ENCODE measurements at regions not wholly inside any gene's neighbourhood (a gene's known extent, or its start where the extent isn't known, plus 50 kb on each side); places are given as distances from the start of the nearest gene placed in this dataset.

- Histone ChIP-seq H3K4me1 (no peaks in the 10 kb centered on the region), H3K9me3 (no peaks in the 10 kb centered on the region), H3K27ac (no peak overlapping the region), H3K4me3 (no peak overlapping the region), H3K36me3 (replicated peaks in 1 of 2; ENCODE audit: insufficient read depth in 1 of 2, low read depth in 2 of 2) (no peaks in the 10 kb centered on the region), H3K27me3 (no peaks in the 10 kb centered on the region)
- TF ChIP-seq POLR2A (IDR thresholded peaks at IDR 0.05) (no peak), CTCF (IDR thresholded peaks at IDR 0.05) (no peak)
- intact Hi-C loops (cut with DNase I), result no loop called here
- no peak for ATAC-seq
- 87 to 92% methylated on average over 6 of the region's 6 CpGs for WGBS, 2 donors
- DNase-seq, result no peak
Observed at GRCh38 chr4:173852775-173853174, 322.7 kb upstream of the HAND2 start.

GRCh38 chr4:173845580-173845979, 315.6 kb upstream of the HAND2 start:
- no peak overlapping the region for H3K27ac ChIP-seq
- H3K36me3 ChIP-seq (replicated peaks in 1 of 2; ENCODE audit: insufficient read depth in 1 of 2, low read depth in 2 of 2), result no peaks in the 10 kb centered on the region
- 63 to 79% methylated on average over 1 of the region's 1 CpG for WGBS, 2 donors
- intact Hi-C loops (cut with DNase I), result no loop called here
- no peaks in the 10 kb centered on the region for H3K9me3 ChIP-seq
- TF ChIP-seq CTCF (IDR thresholded peaks at IDR 0.05), result no peak
- no peak for TF ChIP-seq POLR2A (IDR thresholded peaks at IDR 0.05)
- no peaks in the 10 kb centered on the region for H3K27me3 ChIP-seq
- H3K4me3 ChIP-seq, result no peak overlapping the region
- ATAC-seq, result no peak
- no peaks in the 10 kb centered on the region for H3K4me1 ChIP-seq
- no peak for DNase-seq

- Histone ChIP-seq H3K9me3 (no peaks in the 10 kb centered on the region), H3K4me3 (no peak overlapping the region), H3K4me1 (no peaks in the 10 kb centered on the region), H3K27me3 (no peaks in the 10 kb centered on the region), H3K27ac (no peak overlapping the region), H3K36me3 (replicated peaks in 1 of 2; ENCODE audit: insufficient read depth in 1 of 2, low read depth in 2 of 2) (no peaks in the 10 kb centered on the region)
- intact Hi-C loops (cut with DNase I), result no loop called here
- TF ChIP-seq POLR2A (IDR thresholded peaks at IDR 0.05) (no peak), CTCF (IDR thresholded peaks at IDR 0.05) (no peak)
- 65 to 66% methylated on average over 3 of the region's 3 CpGs for WGBS, 2 donors
- ATAC-seq (no peak), DNase-seq (no peak)
Observed at GRCh38 chr4:173839865-173840264, 309.8 kb upstream of the HAND2 start.

GRCh38 chr4:173837517-173837916, 307.5 kb upstream of the HAND2 start:
- no peaks in the 10 kb centered on the region for H3K9me3 ChIP-seq
- H3K27ac ChIP-seq, result no peak overlapping the region
- H3K27me3 ChIP-seq, result no peaks in the 10 kb centered on the region
- H3K4me1 ChIP-seq, result no peaks in the 10 kb centered on the region
- TF ChIP-seq POLR2A (IDR thresholded peaks at IDR 0.05) (no peak), CTCF (IDR thresholded peaks at IDR 0.05) (no peak)
- no peak overlapping the region for H3K4me3 ChIP-seq
- DNase-seq (no peak), ATAC-seq (no peak)
- 59 to 68% methylated on average over 3 of the region's 3 CpGs for WGBS, 2 donors
- H3K36me3 ChIP-seq (replicated peaks in 1 of 2; ENCODE audit: insufficient read depth in 1 of 2, low read depth in 2 of 2), result no peaks in the 10 kb centered on the region
- intact Hi-C loops (cut with DNase I), result no loop called here

GRCh38 chr4:173835903-173836302, 305.9 kb upstream of the HAND2 start:
- Histone ChIP-seq H3K36me3 (replicated peaks in 1 of 2; ENCODE audit: insufficient read depth in 1 of 2, low read depth in 2 of 2) (no peaks in the 10 kb centered on the region), H3K4me3 (no peak overlapping the region), H3K4me1 (no peaks in the 10 kb centered on the region), H3K27me3 (no peaks in the 10 kb centered on the region), H3K27ac (no peak overlapping the region), H3K9me3 (no peaks in the 10 kb centered on the region)
- TF ChIP-seq CTCF (IDR thresholded peaks at IDR 0.05) (no peak), POLR2A (IDR thresholded peaks at IDR 0.05) (no peak)
- no peak for ATAC-seq
- WGBS, 2 donors, result 53 to 56% methylated on average over 4 of the region's 4 CpGs
- intact Hi-C loops (cut with DNase I), result no loop called here
- no peak for DNase-seq

Data from body of pancreas (tissue), 4 donors.